RWPE2 (cell line): ENCODE measurements at regions not wholly inside any gene's neighbourhood (a gene's known extent, or its start where the extent isn't known, plus 50 kb on each side); places are given as distances from the start of the nearest gene placed in this dataset.

Experiments used
- ATAC-seq: fragments of 200-7000 bp; cut with Tn5 transposase; 3 replicates; pipeline ENCODE4 v1.9.1; 2021; ENCODE audit warnings: low read depth
- DNase-seq: peaks from one replicate; pipeline ENCODE4 v3.0.0-alpha.2; 2020; ENCODE audit warnings: low spot score
- H3K27ac ChIP-seq: fragments of 450-650 bp; 2 replicates; pipeline ENCODE4 v1.5.1; 2017; ENCODE audit warnings: mild to moderate bottlenecking; ENCODE audit not compliant: poor library complexity, severe bottlenecking
- H3K27me3 ChIP-seq: fragments of 250-450 bp; sonication (Bioruptor Pico); 2 replicates; pipeline ENCODE4 v1.5.1; 2021; ENCODE audit warnings: mild to moderate bottlenecking, moderate library complexity; ENCODE audit not compliant: insufficient read depth, poor library complexity, severe bottlenecking
- H3K36me3 ChIP-seq: fragments of 250-450 bp; sonication (Bioruptor Pico); 2 replicates; pipeline ENCODE4 v1.5.1; 2020; ENCODE audit warnings: low read depth, mild to moderate bottlenecking, moderate library complexity
- H3K4me1 ChIP-seq: fragments of 250-450 bp; sonication (Bioruptor Pico); 2 replicates; pipeline ENCODE4 v1.5.1; 2021; ENCODE audit warnings: mild to moderate bottlenecking, moderate library complexity; ENCODE audit not compliant: insufficient read depth, poor library complexity, severe bottlenecking
- H3K4me3 ChIP-seq: fragments of 250-450 bp; sonication (Bioruptor Pico); 2 replicates; pipeline ENCODE4 v1.5.1; 2021; ENCODE audit warnings: mild to moderate bottlenecking, moderate library complexity; ENCODE audit not compliant: severe bottlenecking
- H3K9me3 ChIP-seq: fragments of 250-450 bp; sonication (Bioruptor Pico); 2 replicates; pipeline ENCODE4 v1.5.1; 2021; ENCODE audit warnings: mild to moderate bottlenecking, moderate library complexity; ENCODE audit not compliant: severe bottlenecking
- TF ChIP-seq, protein P1 (sequence below): fragments of 450-650 bp; IDR thresholded peaks from one replicate; pipeline ENCODE4 v1.5.1; 2017; ENCODE audit warnings: mild to moderate bottlenecking, moderate library complexity; ENCODE audit not compliant: poor library complexity, severe bottlenecking

DNA sequence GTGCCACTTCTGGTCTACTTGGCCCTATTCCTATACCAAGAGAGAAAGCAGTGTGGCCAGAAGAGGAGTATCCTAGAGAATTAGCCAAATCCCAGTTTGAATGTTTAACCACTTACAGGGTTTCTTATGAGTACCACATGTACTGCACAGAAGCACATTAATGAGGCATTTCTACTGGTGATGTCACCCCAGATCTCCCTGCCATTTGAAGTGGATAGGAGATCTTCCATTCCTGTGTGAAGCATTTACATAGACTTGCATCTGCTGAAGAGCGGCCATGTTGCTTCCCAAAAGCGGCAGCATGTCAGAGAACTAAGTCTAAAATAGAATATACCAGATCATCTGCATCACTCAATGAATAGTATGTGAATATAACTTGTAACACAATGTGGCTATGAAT, 108.4 kb upstream of the TUSC7 start:
- H3K27me3 ChIP-seq: no peaks in the 10 kb centered on the region
- no peak for ATAC-seq
- no peak overlapping the region for H3K27ac ChIP-seq
- no peak overlapping the region for H3K4me3 ChIP-seq
- no peak for DNase-seq
- H3K4me1 ChIP-seq: no peaks in the 10 kb centered on the region
- TF ChIP-seq, protein P1, sequence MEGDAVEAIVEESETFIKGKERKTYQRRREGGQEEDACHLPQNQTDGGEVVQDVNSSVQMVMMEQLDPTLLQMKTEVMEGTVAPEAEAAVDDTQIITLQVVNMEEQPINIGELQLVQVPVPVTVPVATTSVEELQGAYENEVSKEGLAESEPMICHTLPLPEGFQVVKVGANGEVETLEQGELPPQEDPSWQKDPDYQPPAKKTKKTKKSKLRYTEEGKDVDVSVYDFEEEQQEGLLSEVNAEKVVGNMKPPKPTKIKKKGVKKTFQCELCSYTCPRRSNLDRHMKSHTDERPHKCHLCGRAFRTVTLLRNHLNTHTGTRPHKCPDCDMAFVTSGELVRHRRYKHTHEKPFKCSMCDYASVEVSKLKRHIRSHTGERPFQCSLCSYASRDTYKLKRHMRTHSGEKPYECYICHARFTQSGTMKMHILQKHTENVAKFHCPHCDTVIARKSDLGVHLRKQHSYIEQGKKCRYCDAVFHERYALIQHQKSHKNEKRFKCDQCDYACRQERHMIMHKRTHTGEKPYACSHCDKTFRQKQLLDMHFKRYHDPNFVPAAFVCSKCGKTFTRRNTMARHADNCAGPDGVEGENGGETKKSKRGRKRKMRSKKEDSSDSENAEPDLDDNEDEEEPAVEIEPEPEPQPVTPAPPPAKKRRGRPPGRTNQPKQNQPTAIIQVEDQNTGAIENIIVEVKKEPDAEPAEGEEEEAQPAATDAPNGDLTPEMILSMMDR: no peak
- no peaks in the 10 kb centered on the region for H3K9me3 ChIP-seq
- H3K36me3 ChIP-seq: no peaks in the 10 kb centered on the region

DNA sequence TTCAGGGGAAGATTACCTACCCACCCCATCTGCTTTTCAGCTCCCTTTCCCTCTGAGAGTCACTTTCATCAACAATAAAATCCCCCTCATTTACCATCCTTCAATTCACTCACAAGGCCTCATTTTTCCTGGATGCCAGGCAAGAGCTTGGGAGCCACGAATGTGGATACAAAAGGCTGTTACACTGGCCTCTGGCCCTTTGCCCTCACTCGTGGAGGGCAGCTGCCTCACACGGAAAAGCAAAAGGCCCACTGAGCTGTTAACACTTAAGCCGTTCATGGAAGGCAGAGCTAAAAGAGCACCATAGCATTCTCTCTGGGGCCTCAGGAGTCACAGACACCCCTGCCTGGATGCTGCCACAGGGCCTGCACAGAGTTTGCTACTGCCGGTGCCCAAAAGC, 102.4 kb upstream of the TUSC7 start:
- no peaks in the 10 kb centered on the region for H3K27me3 ChIP-seq
- no peak overlapping the region for H3K4me3 ChIP-seq
- no peaks in the 10 kb centered on the region for H3K4me1 ChIP-seq
- no peak for DNase-seq
- H3K36me3 ChIP-seq: no peaks in the 10 kb centered on the region
- no peaks in the 10 kb centered on the region for H3K9me3 ChIP-seq
- TF ChIP-seq, protein P1: no peak
- no peak overlapping the region for H3K27ac ChIP-seq
- no peak for ATAC-seq

DNA sequence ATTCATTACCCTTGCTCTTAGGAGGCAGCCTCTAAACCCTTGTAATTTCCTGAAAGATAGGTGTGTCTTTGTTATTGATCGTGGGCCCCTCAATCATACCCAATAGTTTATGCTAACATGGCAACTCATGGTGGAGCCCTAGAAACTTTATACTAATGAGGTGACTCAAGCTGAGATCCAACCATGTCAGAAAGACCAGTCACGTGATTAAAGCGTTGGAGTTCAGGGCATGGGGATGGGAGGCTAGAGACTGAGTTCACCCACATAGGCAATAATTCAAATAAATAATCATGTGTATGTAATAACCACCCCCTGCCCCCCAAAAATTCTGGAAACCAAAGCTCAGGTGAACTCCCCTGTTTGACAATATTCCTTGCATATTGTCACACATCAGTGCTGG, 99.5 kb upstream of the TUSC7 start:
- no peak overlapping the region for H3K4me3 ChIP-seq
- H3K27me3 ChIP-seq: peaks cover 3% of the 10 kb centered on the region
- no peaks in the 10 kb centered on the region for H3K9me3 ChIP-seq
- DNase-seq: no peak
- no peak overlapping the region for H3K27ac ChIP-seq
- no peaks in the 10 kb centered on the region for H3K4me1 ChIP-seq
- TF ChIP-seq, protein P1: no peak
- H3K36me3 ChIP-seq: no peaks in the 10 kb centered on the region
- ATAC-seq: no peak

DNA sequence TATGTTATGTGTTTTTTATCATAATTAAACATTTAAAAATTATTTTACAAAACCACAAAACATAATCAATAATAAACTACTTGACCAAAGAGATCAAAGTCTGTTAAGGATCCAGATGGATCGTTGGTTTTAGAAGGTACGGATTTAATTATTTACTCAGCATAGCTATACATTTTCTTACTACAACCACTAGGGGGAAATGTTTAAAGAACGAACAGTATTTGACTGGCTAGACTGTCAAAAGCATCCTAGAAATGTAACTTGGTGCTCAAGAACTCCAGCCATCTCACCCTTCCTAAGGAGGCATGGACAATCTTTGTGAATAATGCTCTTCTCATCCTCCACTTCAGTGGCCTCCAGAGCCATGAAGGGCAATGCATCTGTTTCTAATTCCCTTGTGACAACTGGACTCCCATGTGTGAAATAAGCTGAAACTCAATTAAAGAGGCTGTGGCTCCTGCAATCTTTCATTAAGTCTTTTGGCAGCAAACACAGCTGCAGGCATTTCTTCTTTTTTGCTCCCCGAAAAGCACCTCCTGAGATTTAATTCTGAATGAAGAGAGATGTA, 94.7 kb upstream of the TUSC7 start:
- Histone ChIP-seq H3K27ac (no peak overlapping the region), H3K9me3 (no peaks in the 10 kb centered on the region), H3K4me1 (no peaks in the 10 kb centered on the region), H3K27me3 (peaks cover 3% of the 10 kb centered on the region), H3K4me3 (no peak overlapping the region), H3K36me3 (no peaks in the 10 kb centered on the region)
- TF ChIP-seq, protein P1: peak; percentile 43
- ATAC-seq: peak; percentile 57; the same call in 1 of the 3 replicates
- no peak for DNase-seq

DNA sequence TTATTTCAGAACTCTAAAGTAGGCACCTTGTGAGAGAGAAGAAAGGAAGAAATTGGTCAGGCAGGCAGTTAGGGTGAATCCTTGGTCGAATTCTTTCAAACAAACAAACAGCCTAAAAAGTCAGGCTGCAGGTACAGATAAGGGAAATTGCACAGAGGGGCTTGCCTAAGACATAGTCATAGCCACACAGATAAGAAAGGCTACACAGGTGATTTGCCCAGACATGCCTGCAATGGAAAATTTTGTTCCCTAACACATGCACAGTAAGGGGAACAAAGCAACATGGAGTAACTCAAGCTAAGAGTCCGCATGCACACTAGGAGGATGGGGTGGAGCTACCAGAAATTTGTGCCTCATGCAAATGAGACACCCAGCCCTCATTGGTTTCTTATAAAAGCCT, 91.4 kb upstream of the TUSC7 start:
- H3K27me3 ChIP-seq: peaks cover 3% of the 10 kb centered on the region
- TF ChIP-seq, protein P1: no peak
- no peaks in the 10 kb centered on the region for H3K9me3 ChIP-seq
- no peak overlapping the region for H3K27ac ChIP-seq
- no peak for ATAC-seq
- H3K4me1 ChIP-seq: no peaks in the 10 kb centered on the region
- no peak overlapping the region for H3K4me3 ChIP-seq
- no peaks in the 10 kb centered on the region for H3K36me3 ChIP-seq
- DNase-seq: no peak
